ENCODE measurements at regions not wholly inside any gene's neighbourhood (a gene's known extent, or its start where the extent isn't known, plus 50 kb on each side); places are given as distances from the start of the nearest gene placed in this dataset.

DNA sequence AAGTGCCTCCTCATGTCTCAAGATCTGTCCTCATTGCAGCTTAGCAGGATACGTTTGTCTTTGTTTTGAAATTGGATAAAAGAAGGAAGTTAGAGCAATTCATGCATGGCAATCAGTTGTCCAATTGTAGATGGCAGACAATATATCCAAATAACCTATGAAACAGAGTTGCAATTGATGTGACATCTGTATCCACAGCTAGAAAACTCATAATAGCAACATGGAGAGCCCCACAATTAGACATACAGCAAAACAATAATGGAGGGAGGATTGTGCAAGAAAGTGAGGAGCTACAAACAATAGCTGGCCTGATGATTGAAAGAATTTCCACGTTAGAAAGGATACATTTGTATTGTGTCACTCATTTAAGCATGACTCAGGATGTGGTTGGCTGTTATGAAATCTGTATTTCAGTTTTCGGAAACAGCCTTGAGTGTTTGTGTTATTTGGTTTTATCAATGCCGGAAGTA, 132.0 kb downstream of the FAM174A start:
- TF ChIP-seq, protein P1, sequence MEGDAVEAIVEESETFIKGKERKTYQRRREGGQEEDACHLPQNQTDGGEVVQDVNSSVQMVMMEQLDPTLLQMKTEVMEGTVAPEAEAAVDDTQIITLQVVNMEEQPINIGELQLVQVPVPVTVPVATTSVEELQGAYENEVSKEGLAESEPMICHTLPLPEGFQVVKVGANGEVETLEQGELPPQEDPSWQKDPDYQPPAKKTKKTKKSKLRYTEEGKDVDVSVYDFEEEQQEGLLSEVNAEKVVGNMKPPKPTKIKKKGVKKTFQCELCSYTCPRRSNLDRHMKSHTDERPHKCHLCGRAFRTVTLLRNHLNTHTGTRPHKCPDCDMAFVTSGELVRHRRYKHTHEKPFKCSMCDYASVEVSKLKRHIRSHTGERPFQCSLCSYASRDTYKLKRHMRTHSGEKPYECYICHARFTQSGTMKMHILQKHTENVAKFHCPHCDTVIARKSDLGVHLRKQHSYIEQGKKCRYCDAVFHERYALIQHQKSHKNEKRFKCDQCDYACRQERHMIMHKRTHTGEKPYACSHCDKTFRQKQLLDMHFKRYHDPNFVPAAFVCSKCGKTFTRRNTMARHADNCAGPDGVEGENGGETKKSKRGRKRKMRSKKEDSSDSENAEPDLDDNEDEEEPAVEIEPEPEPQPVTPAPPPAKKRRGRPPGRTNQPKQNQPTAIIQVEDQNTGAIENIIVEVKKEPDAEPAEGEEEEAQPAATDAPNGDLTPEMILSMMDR (IDR thresholded peaks at IDR 0.05; ENCODE audit: low read depth, low read length, missing input control), result no peak
- TF ChIP-seq, protein P2, sequence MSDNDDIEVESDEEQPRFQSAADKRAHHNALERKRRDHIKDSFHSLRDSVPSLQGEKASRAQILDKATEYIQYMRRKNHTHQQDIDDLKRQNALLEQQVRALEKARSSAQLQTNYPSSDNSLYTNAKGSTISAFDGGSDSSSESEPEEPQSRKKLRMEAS (IDR thresholded peaks at IDR 0.05), result no peak
- TF ChIP-seq RAD21 (IDR thresholded peaks at IDR 0.05), result no peak
- TF ChIP-seq, protein P3, sequence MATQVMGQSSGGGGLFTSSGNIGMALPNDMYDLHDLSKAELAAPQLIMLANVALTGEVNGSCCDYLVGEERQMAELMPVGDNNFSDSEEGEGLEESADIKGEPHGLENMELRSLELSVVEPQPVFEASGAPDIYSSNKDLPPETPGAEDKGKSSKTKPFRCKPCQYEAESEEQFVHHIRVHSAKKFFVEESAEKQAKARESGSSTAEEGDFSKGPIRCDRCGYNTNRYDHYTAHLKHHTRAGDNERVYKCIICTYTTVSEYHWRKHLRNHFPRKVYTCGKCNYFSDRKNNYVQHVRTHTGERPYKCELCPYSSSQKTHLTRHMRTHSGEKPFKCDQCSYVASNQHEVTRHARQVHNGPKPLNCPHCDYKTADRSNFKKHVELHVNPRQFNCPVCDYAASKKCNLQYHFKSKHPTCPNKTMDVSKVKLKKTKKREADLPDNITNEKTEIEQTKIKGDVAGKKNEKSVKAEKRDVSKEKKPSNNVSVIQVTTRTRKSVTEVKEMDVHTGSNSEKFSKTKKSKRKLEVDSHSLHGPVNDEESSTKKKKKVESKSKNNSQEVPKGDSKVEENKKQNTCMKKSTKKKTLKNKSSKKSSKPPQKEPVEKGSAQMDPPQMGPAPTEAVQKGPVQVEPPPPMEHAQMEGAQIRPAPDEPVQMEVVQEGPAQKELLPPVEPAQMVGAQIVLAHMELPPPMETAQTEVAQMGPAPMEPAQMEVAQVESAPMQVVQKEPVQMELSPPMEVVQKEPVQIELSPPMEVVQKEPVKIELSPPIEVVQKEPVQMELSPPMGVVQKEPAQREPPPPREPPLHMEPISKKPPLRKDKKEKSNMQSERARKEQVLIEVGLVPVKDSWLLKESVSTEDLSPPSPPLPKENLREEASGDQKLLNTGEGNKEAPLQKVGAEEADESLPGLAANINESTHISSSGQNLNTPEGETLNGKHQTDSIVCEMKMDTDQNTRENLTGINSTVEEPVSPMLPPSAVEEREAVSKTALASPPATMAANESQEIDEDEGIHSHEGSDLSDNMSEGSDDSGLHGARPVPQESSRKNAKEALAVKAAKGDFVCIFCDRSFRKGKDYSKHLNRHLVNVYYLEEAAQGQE (IDR thresholded peaks at IDR 0.05), result no peak
- no peak for TF ChIP-seq SP1 (IDR thresholded peaks at IDR 0.05)
- TF ChIP-seq EGR1 (IDR thresholded peaks at IDR 0.05; ENCODE audit: low read depth in 2 of 2), result no peak
